ENCODE measurements at regions not wholly inside any gene's neighbourhood (a gene's known extent, or its start where the extent isn't known, plus 50 kb on each side); places are given as distances from the start of the nearest gene placed in this dataset.

GRCh38 chr4:65825116-65825753 lies 154.9 kb upstream of the EPHA5 start (continued):
- no peak for TF ChIP-seq DR1 (CRISPR knock-in tag; IDR thresholded peaks at IDR 0.05)
- no peak for TF ChIP-seq SPEN (CRISPR knock-in tag; IDR thresholded peaks at IDR 0.05; ENCODE audit: low read depth)
- no peak for TF ChIP-seq PREB (CRISPR knock-in tag; IDR thresholded peaks at IDR 0.05)
- TF ChIP-seq ZNF720 (CRISPR knock-in tag; IDR thresholded peaks at IDR 0.05): no peak
- no peak for TF ChIP-seq ZNF800 (CRISPR knock-in tag; IDR thresholded peaks at IDR 0.05)
- no peak for TF ChIP-seq NFIC (IDR thresholded peaks at IDR 0.05; ENCODE audit: low read length)

DNA sequence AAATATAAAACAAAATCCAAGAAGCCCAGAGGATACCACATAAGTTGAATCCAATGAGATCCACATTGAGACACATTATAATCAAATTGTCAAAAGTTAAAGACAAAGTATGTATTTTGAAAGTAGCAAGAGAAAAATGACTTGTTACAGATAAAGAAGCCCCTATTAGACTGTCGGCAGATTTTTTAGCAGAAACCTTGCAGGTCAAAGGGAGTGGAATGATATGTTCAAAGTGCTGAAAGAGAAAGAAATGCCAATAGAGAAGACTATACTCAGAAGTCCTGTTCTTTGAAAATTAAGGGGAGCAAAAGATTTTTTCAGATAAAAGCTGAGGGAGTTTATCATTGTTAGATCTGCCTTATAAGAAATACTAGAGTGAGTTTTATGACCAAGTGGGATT lies 148.9 kb upstream of the EPHA5 start:
- Histone ChIP-seq H3K4me3 (replicated peaks in 1 of 3; ENCODE audit: insufficient read depth in 1 of 3, low read depth in 2 of 3, low read length in 3 of 3) (no peak overlapping the region), H3K4me2 (ENCODE audit: low read depth, low read length) (no peak overlapping the region), H4K20me1 (ENCODE audit: insufficient read depth, low read length) (no peaks in the 10 kb centered on the region), H3K4me1 (ENCODE audit: insufficient read depth, low read length) (no peaks in the 10 kb centered on the region), H3K9me3 (ENCODE audit: low read length) (no peaks in the 10 kb centered on the region; the same call in 1 of the 2 replicates), H2AFZ (ENCODE audit: low read length) (no peak overlapping the region), H3K79me2 (ENCODE audit: insufficient read depth, low read length) (no peaks in the 10 kb centered on the region), H3K36me3 (replicated peaks in 1 of 2; ENCODE audit: control insufficient read depth in 1 of 2, insufficient read depth in 2 of 2, low read length in 2 of 2) (no peaks in the 10 kb centered on the region), H3K27me3 (ENCODE audit: control insufficient read depth in 1 of 2, insufficient read depth in 2 of 2, low read length in 2 of 2) (no peaks in the 10 kb centered on the region), H3K27ac (ENCODE audit: extremely low read length, insufficient read depth, low read length) (no peak overlapping the region), H3K9ac (ENCODE audit: insufficient read depth, low read depth, low read length) (no peak overlapping the region)
- DNase-seq (ENCODE audit: low spot score) (no peak), ATAC-seq (no peak), FAIRE-seq (no peak)
- TF ChIP-seq HOXD1 (CRISPR knock-in tag; IDR thresholded peaks at IDR 0.05) (no peak), HDAC2 (CRISPR knock-in tag; IDR thresholded peaks at IDR 0.05) (no peak)
- intact Hi-C loops (cut with micrococcal nuclease; ENCODE audit: unreplicated experiment) (no loop called here), in situ Hi-C loops (cut with HindIII; ENCODE audit: extremely low pct_ligation_motif_present, low pct_unique_long_range_greater_than_20kb) (no loop called here)
- ChIA-PET CTCF (ENCODE audit: low intra/inter-chr PET ratio, low total read pairs) (no interaction called here), POLR2A (no interaction called here)
- WGBS (ENCODE audit: low lambda C conversion rate): 0% methylated on average over 1 of the region's 1 CpG
- BruUV-seq (replicated peaks): no TSS peak

All from HepG2 (cell line).